ENCODE measurements at regions not wholly inside any gene's neighbourhood (a gene's known extent, or its start where the extent isn't known, plus 50 kb on each side); places are given as distances from the start of the nearest gene placed in this dataset.

DNA sequence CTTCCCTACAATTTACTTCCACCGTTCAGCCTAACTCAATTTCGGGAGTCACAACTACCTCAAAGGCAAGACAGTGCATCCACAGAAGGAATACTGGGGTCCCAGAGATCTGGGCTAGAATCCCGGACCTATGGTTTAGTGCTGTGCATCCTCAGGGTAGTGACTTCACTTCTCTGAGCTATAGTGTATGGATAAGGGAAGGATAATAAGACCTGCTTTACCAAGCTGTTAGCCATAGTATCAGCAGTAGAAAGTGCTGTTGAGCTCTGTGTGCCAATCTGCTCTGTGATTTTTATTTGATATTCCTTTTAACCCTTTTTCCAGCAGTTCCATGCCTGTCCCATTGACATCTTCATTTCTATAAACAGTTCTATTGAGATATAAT, 1044.3 kb downstream of the BCL11B start:
- no peaks in the 10 kb centered on the region for H3K36me3 ChIP-seq
- H3K27me3 ChIP-seq: peaks cover 0 to 11% (median 2%) of the 10 kb centered on the region in 4 donors
- no peak overlapping the region for H3K4me3 ChIP-seq
- TF ChIP-seq, protein P1, sequence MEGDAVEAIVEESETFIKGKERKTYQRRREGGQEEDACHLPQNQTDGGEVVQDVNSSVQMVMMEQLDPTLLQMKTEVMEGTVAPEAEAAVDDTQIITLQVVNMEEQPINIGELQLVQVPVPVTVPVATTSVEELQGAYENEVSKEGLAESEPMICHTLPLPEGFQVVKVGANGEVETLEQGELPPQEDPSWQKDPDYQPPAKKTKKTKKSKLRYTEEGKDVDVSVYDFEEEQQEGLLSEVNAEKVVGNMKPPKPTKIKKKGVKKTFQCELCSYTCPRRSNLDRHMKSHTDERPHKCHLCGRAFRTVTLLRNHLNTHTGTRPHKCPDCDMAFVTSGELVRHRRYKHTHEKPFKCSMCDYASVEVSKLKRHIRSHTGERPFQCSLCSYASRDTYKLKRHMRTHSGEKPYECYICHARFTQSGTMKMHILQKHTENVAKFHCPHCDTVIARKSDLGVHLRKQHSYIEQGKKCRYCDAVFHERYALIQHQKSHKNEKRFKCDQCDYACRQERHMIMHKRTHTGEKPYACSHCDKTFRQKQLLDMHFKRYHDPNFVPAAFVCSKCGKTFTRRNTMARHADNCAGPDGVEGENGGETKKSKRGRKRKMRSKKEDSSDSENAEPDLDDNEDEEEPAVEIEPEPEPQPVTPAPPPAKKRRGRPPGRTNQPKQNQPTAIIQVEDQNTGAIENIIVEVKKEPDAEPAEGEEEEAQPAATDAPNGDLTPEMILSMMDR (IDR thresholded peaks at IDR 0.05): no peak
- TF ChIP-seq POLR2A (IDR thresholded peaks at IDR 0.05; ENCODE audit: low read depth): no peak
- no peak for TF ChIP-seq POLR2AphosphoS5 (IDR thresholded peaks at IDR 0.05)
- no peak for TF ChIP-seq EP300 (IDR thresholded peaks at IDR 0.05)
- 89% methylated on average over 3 of the region's 3 CpGs for WGBS
- H3K9me3 ChIP-seq: no peaks in the 10 kb centered on the region
- DNase-seq (ENCODE audit: extremely low spot score): no peak
- H3K27ac ChIP-seq (replicated peaks in 1 of 4): no peak overlapping the region
- intact Hi-C loops (cut with DNase I): no loop called here
- H3K4me1 ChIP-seq: no peaks in the 10 kb centered on the region

DNA sequence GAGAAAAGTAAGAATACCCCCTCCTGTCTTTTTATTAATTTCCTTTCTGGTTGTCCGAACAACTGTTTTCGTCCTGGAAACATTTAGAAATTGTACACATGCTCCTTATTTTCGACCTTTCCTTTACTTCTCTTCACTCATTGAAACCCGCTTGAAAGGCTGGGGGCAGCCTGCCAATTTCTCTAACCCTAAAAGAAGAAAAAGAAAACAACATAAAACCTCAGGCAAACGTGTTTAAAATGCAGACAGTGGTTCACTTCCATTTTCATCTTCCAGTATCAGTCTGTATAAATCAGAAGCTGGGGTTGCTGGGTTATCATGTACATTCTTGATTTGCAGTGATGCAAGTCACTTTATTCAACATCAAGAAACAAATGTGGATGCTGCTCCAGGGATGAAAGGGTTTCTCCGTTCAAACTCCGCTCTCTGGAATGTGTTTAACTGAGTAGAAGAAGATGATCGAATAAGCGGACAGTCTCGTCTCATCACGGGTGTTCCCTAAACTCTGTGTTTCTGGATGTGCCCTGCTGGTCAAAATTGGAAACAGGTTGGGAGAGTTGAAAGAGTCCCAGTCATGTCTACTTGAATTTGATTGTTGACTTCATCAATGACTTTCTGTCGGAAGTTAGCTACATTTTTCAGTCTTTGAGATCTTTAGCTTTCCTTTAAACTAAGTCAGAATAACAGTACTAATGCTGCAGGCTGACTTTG, 1042.2 kb downstream of the BCL11B start:
- Histone ChIP-seq H3K4me3 (no peak overlapping the region), H3K27ac (replicated peaks in 1 of 4) (no peak overlapping the region), H3K36me3 (no peaks in the 10 kb centered on the region), H3K9me3 (no peaks in the 10 kb centered on the region), H3K4me1 (no peaks in the 10 kb centered on the region), H3K27me3 (peaks cover 0 to 11% (median 2%) of the 10 kb centered on the region in 4 donors)
- TF ChIP-seq, protein P1 (IDR thresholded peaks at IDR 0.05): no peak
- TF ChIP-seq EP300 (IDR thresholded peaks at IDR 0.05): no peak
- WGBS: 46% methylated on average over 12 of the region's 12 CpGs
- intact Hi-C loops (cut with DNase I): no loop called here
- peak; percentile 29 for DNase-seq (ENCODE audit: extremely low spot score)

DNA sequence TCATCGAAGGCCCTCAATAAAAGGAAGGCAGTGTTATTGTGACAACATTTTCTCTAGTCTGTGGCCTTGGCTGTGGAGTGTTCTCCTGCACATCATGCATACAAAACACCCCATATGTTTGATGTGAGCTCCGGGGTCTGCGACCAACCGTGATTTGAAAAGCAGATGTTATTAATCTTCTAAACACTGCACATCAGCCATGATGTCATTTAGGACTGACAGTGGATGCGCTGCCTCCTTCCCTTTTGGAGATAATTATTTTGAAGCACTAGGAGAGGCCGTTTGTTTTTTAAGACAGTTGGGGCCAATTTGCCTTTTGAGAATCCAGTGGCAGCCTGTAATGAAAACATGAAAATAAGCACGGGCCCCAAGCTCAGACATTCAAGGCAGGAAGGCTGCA, 1041.6 kb downstream of the BCL11B start:
- DNase-seq (ENCODE audit: extremely low spot score): peak; percentile 78
- no peaks in the 10 kb centered on the region for H3K36me3 ChIP-seq
- no peak overlapping the region for H3K27ac ChIP-seq (replicated peaks in 1 of 4)
- H3K4me1 ChIP-seq: no peaks in the 10 kb centered on the region
- H3K4me3 ChIP-seq: no peak overlapping the region
- no peaks in the 10 kb centered on the region for H3K9me3 ChIP-seq
- TF ChIP-seq, protein P1 (IDR thresholded peaks at IDR 0.05): no peak
- TF ChIP-seq POLR2A (IDR thresholded peaks at IDR 0.05; ENCODE audit: low read depth): no peak
- TF ChIP-seq POLR2AphosphoS5 (IDR thresholded peaks at IDR 0.05): no peak
- TF ChIP-seq EP300 (IDR thresholded peaks at IDR 0.05): no peak
- H3K27me3 ChIP-seq: peaks cover 0 to 11% (median 2%) of the 10 kb centered on the region in 4 donors
- 65% methylated on average over 7 of the region's 7 CpGs for WGBS
- intact Hi-C loops (cut with DNase I): no loop called here

DNA sequence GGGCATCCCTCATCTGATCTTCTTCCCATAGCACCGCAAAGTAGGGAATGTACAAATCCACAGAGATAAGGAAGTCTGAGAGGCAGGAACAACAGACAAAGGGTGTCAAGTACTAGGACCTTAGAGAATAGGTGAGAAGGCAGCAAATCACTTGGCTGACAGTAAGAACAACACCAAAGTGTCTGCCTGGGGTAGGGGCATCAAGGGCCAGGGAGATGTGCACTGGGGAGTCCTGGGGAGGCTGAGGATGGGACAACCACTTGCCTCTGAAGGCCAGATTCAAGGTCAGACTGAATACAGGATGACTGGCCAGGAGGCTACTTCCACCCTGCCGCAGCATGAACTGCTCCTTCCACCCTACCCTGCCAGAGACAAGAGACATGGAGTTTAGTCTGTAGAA, 1040.8 kb downstream of the BCL11B start:
- peak; percentile 82 for DNase-seq (ENCODE audit: extremely low spot score)
- H3K4me3 ChIP-seq: no peak overlapping the region
- H3K27me3 ChIP-seq: peaks cover 0 to 11% (median 2%) of the 10 kb centered on the region in 4 donors
- H3K9me3 ChIP-seq: no peaks in the 10 kb centered on the region
- no peak overlapping the region for H3K27ac ChIP-seq (replicated peaks in 1 of 4)
- no peak for TF ChIP-seq POLR2A (IDR thresholded peaks at IDR 0.05; ENCODE audit: low read depth)
- TF ChIP-seq, protein P1 (IDR thresholded peaks at IDR 0.05): no peak
- no peak for TF ChIP-seq POLR2AphosphoS5 (IDR thresholded peaks at IDR 0.05)
- no peak for TF ChIP-seq EP300 (IDR thresholded peaks at IDR 0.05)
- WGBS: 75% methylated on average over 2 of the region's 2 CpGs
- intact Hi-C loops (cut with DNase I): no loop called here
- H3K4me1 ChIP-seq: no peaks in the 10 kb centered on the region
- H3K36me3 ChIP-seq: no peaks in the 10 kb centered on the region

DNA sequence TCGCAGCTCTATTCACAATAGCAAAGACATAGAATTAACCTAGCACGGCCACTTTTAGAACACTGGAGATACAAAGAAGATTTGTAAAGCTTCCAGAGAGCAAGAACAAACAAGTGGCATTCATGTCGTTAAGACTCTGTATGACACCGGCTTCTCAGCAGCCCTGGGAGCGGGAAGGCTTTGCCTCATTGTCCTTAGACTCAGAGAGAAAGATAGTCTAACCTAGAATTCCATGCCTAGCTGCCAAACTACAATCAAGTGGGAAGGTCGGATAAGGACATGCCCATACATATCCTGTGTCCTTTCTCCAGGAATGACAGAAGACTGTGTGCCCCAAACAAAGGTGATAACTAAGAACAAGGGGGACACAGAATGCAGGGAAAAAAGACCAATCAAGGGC, 1038.3 kb downstream of the BCL11B start:
- Histone ChIP-seq H3K4me1 (no peaks in the 10 kb centered on the region), H3K27ac (replicated peaks in 1 of 4) (no peak overlapping the region), H3K9me3 (no peaks in the 10 kb centered on the region), H3K27me3 (peaks cover 0 to 18% (median 1%) of the 10 kb centered on the region in 4 donors), H3K36me3 (no peaks in the 10 kb centered on the region), H3K4me3 (no peak overlapping the region)
- peak; percentile 79 for DNase-seq (ENCODE audit: extremely low spot score)
- intact Hi-C loops (cut with DNase I): no loop called here
- 75% methylated on average over 6 of the region's 6 CpGs for WGBS
- TF ChIP-seq EP300 (IDR thresholded peaks at IDR 0.05) (no peak), POLR2AphosphoS5 (IDR thresholded peaks at IDR 0.05) (no peak)
